Natural killer cell (primary cell): ENCODE measurements at regions not wholly inside any gene's neighbourhood (a gene's known extent, or its start where the extent isn't known, plus 50 kb on each side); places are given as distances from the start of the nearest gene placed in this dataset.

Source experiments
- ATAC-seq, 3 donors: fragments of 150-1000 bp in 2 of 3; fragments of 200-7000 bp in 1 of 3; cut with Tn5 transposase; 1 replicate in 1 of 3; 2 replicates in 2 of 3; pipeline ENCODE4 v1.10.0; 2021; ENCODE audit warnings: mild to moderate bottlenecking in 2 of 3, moderate library complexity in 2 of 3
- DNase-seq, 2 donors: peaks; one replicate each; pipeline versions ENCODE4 v3.0.0 to v3.0.0-alpha.2; 2013 to 2021; ENCODE audit warnings: mixed read lengths in 1 of 2
- H3K27ac ChIP-seq: one replicate; pipeline ENCODE4 v1.5.1; 2013; ENCODE audit warnings: mild to moderate bottlenecking, low read length
- H3K27me3 ChIP-seq: one replicate; pipeline ENCODE4 v1.6.1; 2013; ENCODE audit warnings: low read length; ENCODE audit not compliant: control insufficient read depth, insufficient read depth
- H3K36me3 ChIP-seq: one replicate; pipeline ENCODE4 v1.6.1; 2013; ENCODE audit warnings: low read length; ENCODE audit not compliant: control insufficient read depth, insufficient read depth
- H3K4me1 ChIP-seq: one replicate; pipeline ENCODE4 v1.6.1; 2013; ENCODE audit warnings: low read length; ENCODE audit not compliant: control insufficient read depth, insufficient read depth
- H3K4me3 ChIP-seq: one replicate; pipeline ENCODE4 v1.5.1; 2013; ENCODE audit warnings: low read length
- H3K9me3 ChIP-seq: one replicate; pipeline ENCODE4 v1.6.1; 2013; ENCODE audit warnings: low read length; ENCODE audit not compliant: control insufficient read depth, insufficient read depth
- H3K27ac Mint-ChIP-seq, 2 donors: one replicate each; pipeline ENCODE4 v1.8.0; 2022; ENCODE audit warnings: mild to moderate bottlenecking in 2 of 2, mixed read lengths in 2 of 2, moderate library complexity in 1 of 2
- H3K27me3 Mint-ChIP-seq, 2 donors: one replicate each; pipeline ENCODE4 v1.8.0; 2022; ENCODE audit warnings: low read depth in 2 of 2, mixed read lengths in 2 of 2
- H3K36me3 Mint-ChIP-seq: one replicate; pipeline ENCODE4 v1.8.0; 2022; ENCODE audit warnings: mixed read lengths
- H3K4me1 Mint-ChIP-seq, 2 donors: one replicate each; pipeline ENCODE4 v1.8.0; 2022; ENCODE audit warnings: mixed read lengths in 2 of 2
- H3K4me3 Mint-ChIP-seq: one replicate; pipeline ENCODE4 v1.8.0; 2022; ENCODE audit warnings: mild to moderate bottlenecking, moderate library complexity, mixed read lengths
- H3K9me3 Mint-ChIP-seq, 2 donors: one replicate each; pipeline ENCODE4 v1.8.0; 2022; ENCODE audit warnings: mixed read lengths in 2 of 2
- CTCF ChIP-seq: fragments of 200-600 bp; IDR thresholded peaks from one replicate; pipeline ENCODE4 v1.8.0; 2022; ENCODE audit warnings: antibody characterized with exemption
- whole genome bisulfite sequencing: methylation state at CpG from one replicate; pipeline ENCODE4 v1.1.7; 2013; ENCODE audit warnings: missing lambda C conversion rate; ENCODE audit not compliant: insufficient coverage; 5-methylcytosine and 5-hydroxymethylcytosine counted together
- intact Hi-C: fragments of 100-400 bp; cut with micrococcal nuclease; formaldehyde crosslinking; loops from one replicate; pipeline ENCODE4 v1.14.2; 2022

- Histone ChIP-seq H3K4me3 (no peak overlapping the region), H3K36me3 (no peaks in the 10 kb centered on the region), H3K4me1 (no peaks in the 10 kb centered on the region), H3K9me3 (peaks cover 2% of the 10 kb centered on the region), H3K27me3 (no peaks in the 10 kb centered on the region), H3K27ac (no peak overlapping the region)
- Mint-ChIP-seq H3K27me3 (no peaks in the 10 kb centered on the region), H3K4me3 (no peak overlapping the region), H3K36me3 (peaks cover 24% of the 10 kb centered on the region), H3K9me3 (peaks cover 2 to 4% of the 10 kb centered on the region in 2 donors), H3K27ac (no peak overlapping the region), H3K4me1 (no peaks in the 10 kb centered on the region)
- ATAC-seq, result no peak
- no peak for DNase-seq
- no peak for TF ChIP-seq CTCF
- intact Hi-C loops, result no loop called here
- 100% methylated on average over 2 of the region's 2 CpGs for WGBS
These were observed 487.8 kb upstream of the SPRY2 start for GRCh38 chr13:80828759-80829158.

- Mint-ChIP-seq H3K4me1 (no peaks in the 10 kb centered on the region), H3K4me3 (no peak overlapping the region), H3K9me3 (no peaks in the 10 kb centered on the region), H3K27me3 (no peaks in the 10 kb centered on the region), H3K36me3 (peaks cover 18% of the 10 kb centered on the region), H3K27ac (no peak overlapping the region)
- intact Hi-C loops, result no loop called here
- H3K4me1 ChIP-seq, result no peaks in the 10 kb centered on the region
- WGBS, result 100% methylated on average over 1 of the region's 1 CpG
- DNase-seq, result no peak
- no peak for ATAC-seq
- no peak overlapping the region for H3K4me3 ChIP-seq
- TF ChIP-seq CTCF, result no peak
- H3K27ac ChIP-seq, result no peak overlapping the region
- H3K27me3 ChIP-seq, result no peaks in the 10 kb centered on the region
- no peaks in the 10 kb centered on the region for H3K9me3 ChIP-seq
- no peaks in the 10 kb centered on the region for H3K36me3 ChIP-seq
These were observed 484.4 kb upstream of the SPRY2 start for GRCh38 chr13:80825276-80825675.

DNA sequence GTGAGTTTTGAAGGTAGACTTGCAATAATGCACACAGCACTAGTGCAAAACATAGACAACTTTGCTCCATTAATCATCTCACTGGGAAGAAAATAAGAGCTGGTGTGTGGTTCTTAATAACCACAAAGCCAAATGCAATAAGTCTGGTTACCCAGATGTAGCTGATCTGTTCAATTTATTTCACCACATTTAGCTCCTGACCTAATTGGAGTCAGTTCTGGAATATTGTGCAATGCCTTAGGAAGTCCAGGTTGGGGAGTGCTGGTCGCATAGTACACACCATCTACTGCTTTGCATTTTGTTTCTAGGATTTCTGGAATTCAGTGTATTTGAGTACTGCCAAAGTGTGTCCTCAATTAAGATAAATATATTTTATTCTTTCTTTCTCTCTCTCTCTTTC, 483.3 kb upstream of the SPRY2 start:
- H3K27ac ChIP-seq, result no peak overlapping the region
- H3K4me3 Mint-ChIP-seq, result no peak overlapping the region
- H3K36me3 ChIP-seq, result no peaks in the 10 kb centered on the region
- no peak for DNase-seq
- H3K27me3 Mint-ChIP-seq, result no peaks in the 10 kb centered on the region
- no peak overlapping the region for H3K27ac Mint-ChIP-seq
- H3K36me3 Mint-ChIP-seq, result peaks cover 18% of the 10 kb centered on the region
- ATAC-seq, result no peak
- no peak overlapping the region for H3K4me3 ChIP-seq
- H3K4me1 ChIP-seq, result no peaks in the 10 kb centered on the region
- intact Hi-C loops, result no loop called here
- no peaks in the 10 kb centered on the region for H3K4me1 Mint-ChIP-seq
- 50% methylated on average over 1 of the region's 1 CpG for WGBS
- no peak for TF ChIP-seq CTCF
- no peaks in the 10 kb centered on the region for H3K27me3 ChIP-seq
- no peaks in the 10 kb centered on the region for H3K9me3 ChIP-seq
- no peaks in the 10 kb centered on the region for H3K9me3 Mint-ChIP-seq

DNA sequence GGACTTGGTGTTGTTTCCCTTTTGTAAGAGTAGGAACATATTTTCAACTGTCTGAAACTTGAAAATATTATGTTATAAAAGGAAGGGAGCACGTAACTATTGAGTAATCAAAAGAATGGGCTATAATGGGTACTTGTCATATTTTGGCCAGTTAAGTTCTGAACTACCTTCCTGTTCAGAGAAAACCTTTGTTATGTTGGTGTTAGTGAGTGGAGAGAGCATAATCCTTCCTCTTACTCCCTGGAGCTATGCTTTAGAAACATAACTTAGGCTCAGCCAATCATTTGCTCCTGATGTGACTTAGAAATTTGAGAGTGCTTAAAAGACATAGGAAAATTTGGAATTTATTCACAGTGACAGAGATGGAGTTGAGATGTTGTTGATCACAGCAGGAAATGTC, 482.5 kb upstream of the SPRY2 start:
- WGBS, result 55% methylated on average over 1 of the region's 1 CpG
- H3K4me3 ChIP-seq, result no peak overlapping the region
- no peak for TF ChIP-seq CTCF
- intact Hi-C loops, result no loop called here
- peaks cover 15% of the 10 kb centered on the region for H3K36me3 Mint-ChIP-seq
- no peaks in the 10 kb centered on the region for H3K36me3 ChIP-seq
- ATAC-seq, result no peak
- no peak for DNase-seq
- H3K4me3 Mint-ChIP-seq, result no peak overlapping the region
- no peaks in the 10 kb centered on the region for H3K9me3 ChIP-seq
- no peaks in the 10 kb centered on the region for H3K27me3 ChIP-seq
- no peaks in the 10 kb centered on the region for H3K9me3 Mint-ChIP-seq
- H3K27ac Mint-ChIP-seq, result no peak overlapping the region
- no peak overlapping the region for H3K27ac ChIP-seq
- no peaks in the 10 kb centered on the region for H3K4me1 ChIP-seq
- no peaks in the 10 kb centered on the region for H3K4me1 Mint-ChIP-seq
- H3K27me3 Mint-ChIP-seq, result no peaks in the 10 kb centered on the region
